CD14-positive monocyte (primary cell): ENCODE measurements at regions not wholly inside any gene's neighbourhood (a gene's known extent, or its start where the extent isn't known, plus 50 kb on each side); places are given as distances from the start of the nearest gene placed in this dataset.

Experiments used
- DNase-seq, 3 donors: peaks; one replicate each; pipeline ENCODE4 v3.0.0-alpha.2; 2011 to 2022
- H2AFZ ChIP-seq: 2 replicates; pipeline ENCODE4 v1.6.0; 2012; ENCODE audit warnings: mild to moderate bottlenecking, low read depth, low read length, inconsistent platforms; ENCODE audit not compliant: insufficient read depth, poor library complexity, severe bottlenecking
- H3K27ac ChIP-seq, 2 donors: 1 replicate in 1 of 2; 2 replicates in 1 of 2; pipeline ENCODE4 v1.5.1; 2012 to 2013; ENCODE audit warnings: low read length in 2 of 2, control low read depth in 1 of 2, inconsistent platforms in 1 of 2, low read depth in 1 of 2, mild to moderate bottlenecking in 1 of 2
- H3K27me3 ChIP-seq, 2 donors: one replicate each; pipeline versions ENCODE4 v1.6.0 to v1.6.1; 2011 to 2013; ENCODE audit warnings: low read length in 2 of 2; ENCODE audit not compliant: control insufficient read depth in 2 of 2, insufficient read depth in 2 of 2
- H3K36me3 ChIP-seq, 2 donors: replicated peaks in 1 of 2; 1 replicate in 1 of 2; 2 replicates in 1 of 2; pipeline versions ENCODE4 v1.5.1 to v1.6.1; 2012 to 2013; ENCODE audit warnings: low read length in 2 of 2, control low read depth in 1 of 2, inconsistent platforms in 1 of 2, mild to moderate bottlenecking in 1 of 2; ENCODE audit not compliant: insufficient read depth in 2 of 2, control insufficient read depth in 1 of 2
- H3K4me1 ChIP-seq, 2 donors: 1 replicate in 1 of 2; 2 replicates in 1 of 2; pipeline versions ENCODE4 v1.5.1 to v1.6.1; 2012 to 2013; ENCODE audit warnings: low read length in 2 of 2, control low read depth in 1 of 2, inconsistent platforms in 1 of 2, mild to moderate bottlenecking in 1 of 2, moderate library complexity in 1 of 2; ENCODE audit not compliant: insufficient read depth in 2 of 2, control insufficient read depth in 1 of 2
- H3K4me2 ChIP-seq: replicated peaks from 2 replicates; pipeline ENCODE3; 2012; ENCODE audit warnings: low read length, moderate library complexity, mild to moderate bottlenecking; ENCODE audit not compliant: poor library complexity, severe bottlenecking; ENCODE audit errors: extremely low read depth
- H3K4me3 ChIP-seq, 3 experiments: fragments of 200-600 bp in 1 of 3; sonication (generic) in 1 of 3; replicated peaks in 1 of 3; 1 replicate in 2 of 3; 2 replicates in 1 of 3; pipeline ENCODE4 v1.5.1; 2011 to 2013; ENCODE audit warnings: low read length in 3 of 3, mild to moderate bottlenecking in 3 of 3, control low read depth in 2 of 3, low read depth in 2 of 3, inconsistent platforms in 1 of 3, moderate library complexity in 1 of 3
- H3K79me2 ChIP-seq: 2 replicates; pipeline ENCODE4 v1.6.0; 2012; ENCODE audit warnings: mild to moderate bottlenecking, control low read depth, inconsistent platforms, low read length, moderate library complexity; ENCODE audit not compliant: insufficient read depth
- H3K9ac ChIP-seq: 2 replicates; pipeline ENCODE4 v1.6.0; 2017; ENCODE audit warnings: low read length, mild to moderate bottlenecking; ENCODE audit not compliant: insufficient read depth, poor library complexity, severe bottlenecking
- H3K9me3 ChIP-seq, 2 donors: replicated peaks in 1 of 2; 1 replicate in 1 of 2; 2 replicates in 1 of 2; pipeline versions ENCODE4 v1.5.1 to v1.6.1; 2012 to 2013; ENCODE audit warnings: low read length in 2 of 2, control low read depth in 1 of 2; ENCODE audit not compliant: control insufficient read depth in 1 of 2, insufficient read depth in 1 of 2
- H4K20me1 ChIP-seq: 2 replicates; pipeline ENCODE4 v1.6.0; 2012; ENCODE audit warnings: mild to moderate bottlenecking, low read length, control low read depth, moderate library complexity; ENCODE audit not compliant: insufficient read depth
- H3K27ac Mint-ChIP-seq, 7 donors: one replicate each; pipeline ENCODE4 v1.8.0; 2020; ENCODE audit warnings: mild to moderate bottlenecking in 7 of 7, mixed read lengths in 7 of 7, moderate library complexity in 6 of 7, inconsistent platforms in 2 of 7
- H3K27me3 Mint-ChIP-seq, 3 donors: one replicate each; pipeline ENCODE4 v1.8.0; 2021 to 2022; ENCODE audit warnings: low read depth in 3 of 3, mild to moderate bottlenecking in 3 of 3, mixed read lengths in 3 of 3, moderate library complexity in 3 of 3, inconsistent platforms in 1 of 3
- H3K36me3 Mint-ChIP-seq, 2 donors: one replicate each; pipeline ENCODE4 v1.8.0; 2020; ENCODE audit warnings: mixed read lengths in 2 of 2, inconsistent platforms in 1 of 2, mild to moderate bottlenecking in 1 of 2
- H3K4me1 Mint-ChIP-seq: one replicate; pipeline ENCODE4 v1.8.0; 2020; ENCODE audit warnings: mild to moderate bottlenecking, mixed read lengths
- H3K4me3 Mint-ChIP-seq, 2 donors: one replicate each; pipeline ENCODE4 v1.8.0; 2020; ENCODE audit warnings: mild to moderate bottlenecking in 2 of 2, mixed read lengths in 2 of 2, moderate library complexity in 1 of 2
- H3K9me3 Mint-ChIP-seq, 7 donors: one replicate each; pipeline ENCODE4 v1.8.0; 2020 to 2022; ENCODE audit warnings: mixed read lengths in 7 of 7, mild to moderate bottlenecking in 6 of 7, moderate library complexity in 6 of 7, inconsistent platforms in 2 of 7
- CTCF ChIP-seq: fragments of 200-600 bp; IDR thresholded peaks from one replicate; pipeline ENCODE4 v1.8.0; 2022; ENCODE audit warnings: antibody characterized with exemption, mild to moderate bottlenecking
- WGBS: methylation state at CpG from one replicate; pipeline ENCODE4 v1.1.5; 2013; ENCODE audit warnings: missing lambda C conversion rate; ENCODE audit not compliant: insufficient coverage; 5-methylcytosine and 5-hydroxymethylcytosine counted together
- intact Hi-C, 2 donors: fragments of 100-400 bp; cut with micrococcal nuclease; formaldehyde crosslinking; loops; one replicate each; pipeline versions ENCODE4 v1.15.0 to v1.15.1; 2023

- no peak for DNase-seq
- H3K9me3 ChIP-seq, result peaks cover 4 to 9% of the 10 kb centered on the region in 2 donors
- no peak overlapping the region for H3K27ac ChIP-seq
- H3K9ac ChIP-seq, result no peak overlapping the region
- peaks cover 7 to 8% of the 10 kb centered on the region in 2 donors for H3K4me1 ChIP-seq
- no peaks in the 10 kb centered on the region for H3K36me3 Mint-ChIP-seq
- H3K27me3 ChIP-seq, result no peaks in the 10 kb centered on the region
- peaks cover 0 to 5% (median 2%) of the 10 kb centered on the region in 3 donors for H3K27me3 Mint-ChIP-seq
- H3K4me3 Mint-ChIP-seq, result no peak overlapping the region
- no peaks in the 10 kb centered on the region for H4K20me1 ChIP-seq
- TF ChIP-seq CTCF, result no peak
- H2AFZ ChIP-seq, result no peak overlapping the region
- H3K79me2 ChIP-seq, result no peaks in the 10 kb centered on the region
- no peak overlapping the region for H3K4me3 ChIP-seq
- peaks cover 10% of the 10 kb centered on the region for H3K4me1 Mint-ChIP-seq
- H3K4me2 ChIP-seq, result no peak overlapping the region
- no peaks in the 10 kb centered on the region for H3K36me3 ChIP-seq
- no CpG with 5 or more reads among the region's 2 CpGs for WGBS
- H3K27ac Mint-ChIP-seq, result no peak overlapping the region
- peaks cover 10 to 19% (median 13%) of the 10 kb centered on the region in 7 donors for H3K9me3 Mint-ChIP-seq
- intact Hi-C loops, result no loop called here
Observed at GRCh38 chr6:14266266-14266665, 148.7 kb downstream of the CD83 start.

GRCh38 chr6:14267885-14268660 is 150.5 kb downstream of the CD83 start:
- H3K27ac ChIP-seq, result no peak overlapping the region
- no peak for DNase-seq
- H3K79me2 ChIP-seq, result no peaks in the 10 kb centered on the region
- peaks cover 25 to 26% of the 10 kb centered on the region in 2 donors for H3K4me1 ChIP-seq
- no peak overlapping the region for H3K4me3 ChIP-seq
- intact Hi-C loops, result no loop called here
- H3K27ac Mint-ChIP-seq, result no peak overlapping the region
- peaks cover 4 to 9% of the 10 kb centered on the region in 2 donors for H3K9me3 ChIP-seq
- H4K20me1 ChIP-seq, result no peaks in the 10 kb centered on the region
- WGBS, result 95% methylated on average over 6 of the region's 9 CpGs
- peaks cover 27% of the 10 kb centered on the region for H3K4me1 Mint-ChIP-seq
- no peaks in the 10 kb centered on the region for H3K36me3 ChIP-seq
- H3K9me3 Mint-ChIP-seq, result peaks cover 10 to 21% (median 15%) of the 10 kb centered on the region in 7 donors
- H3K27me3 Mint-ChIP-seq, result peaks cover 0 to 5% (median 2%) of the 10 kb centered on the region in 3 donors
- H3K4me2 ChIP-seq, result no peak overlapping the region
- H3K27me3 ChIP-seq, result no peaks in the 10 kb centered on the region
- no peak overlapping the region for H3K4me3 Mint-ChIP-seq
- no peak overlapping the region for H3K9ac ChIP-seq
- no peaks in the 10 kb centered on the region for H3K36me3 Mint-ChIP-seq
- no peak overlapping the region for H2AFZ ChIP-seq
- no peak for TF ChIP-seq CTCF
